ENCODE measurements at regions not wholly inside any gene's neighbourhood (a gene's known extent, or its start where the extent isn't known, plus 50 kb on each side); places are given as distances from the start of the nearest gene placed in this dataset.

DNA sequence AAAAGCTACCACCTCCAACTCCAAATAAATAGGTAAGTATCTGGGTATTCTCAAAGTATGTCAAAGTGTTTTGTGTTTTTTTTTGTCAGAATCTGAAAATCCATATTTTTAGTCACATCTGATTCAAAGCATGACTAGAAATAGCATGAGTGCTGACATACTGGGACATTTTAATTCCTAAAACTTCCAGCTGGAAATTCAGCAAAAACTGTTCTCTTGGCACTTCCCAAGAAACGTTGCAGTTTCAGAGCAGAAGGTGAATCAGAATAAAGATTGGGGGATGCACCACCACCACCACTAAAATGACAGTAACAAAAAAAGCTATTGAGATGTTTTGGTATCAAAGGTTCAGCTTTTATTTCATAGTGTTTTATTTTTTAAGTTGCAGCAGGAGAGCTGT lies 724.6 kb upstream of the CELF2 start:
- DNase-seq (ENCODE audit: low read depth, low spot score): no peak

- DNase-seq (ENCODE audit: low read depth, low spot score): peak; percentile 56
Observed at GRCh38 chr10:10293481-10293951, 724.2 kb upstream of the CELF2 start.

DNA sequence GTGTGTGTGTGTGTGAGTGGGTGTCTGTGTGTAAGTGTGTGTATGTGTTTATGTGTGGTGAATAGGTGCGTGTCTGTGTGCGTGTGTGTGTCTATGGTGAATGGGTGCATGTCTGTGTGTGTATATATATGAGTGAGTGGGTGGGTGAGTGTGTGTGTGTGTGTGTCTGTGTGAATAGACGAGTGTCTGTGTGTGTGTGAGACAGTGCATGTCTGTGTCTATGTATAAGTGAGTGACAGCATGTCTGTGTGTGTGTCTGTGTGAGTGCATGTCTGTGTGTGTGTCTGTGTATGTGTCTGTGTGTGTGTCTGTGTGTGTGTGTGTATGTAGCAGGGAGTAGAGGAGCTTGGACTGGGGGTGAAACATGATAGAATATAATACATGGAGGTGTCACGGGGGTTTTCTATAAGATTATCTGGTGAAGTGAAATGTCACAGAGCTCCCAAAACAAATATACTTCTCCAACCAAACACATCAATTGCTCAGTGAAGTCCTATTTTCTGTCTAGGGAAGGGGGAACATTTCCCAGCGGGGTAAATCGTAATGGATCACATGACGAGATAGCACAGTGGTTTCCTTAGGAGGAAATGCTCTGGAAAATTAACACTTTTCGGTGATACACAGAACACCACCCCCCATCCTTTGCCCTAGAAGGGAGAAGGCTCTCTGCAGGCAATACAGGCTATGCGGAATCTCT lies 723.3 kb upstream of the CELF2 start:
- no peak for DNase-seq (ENCODE audit: low read depth, low spot score)

DNA sequence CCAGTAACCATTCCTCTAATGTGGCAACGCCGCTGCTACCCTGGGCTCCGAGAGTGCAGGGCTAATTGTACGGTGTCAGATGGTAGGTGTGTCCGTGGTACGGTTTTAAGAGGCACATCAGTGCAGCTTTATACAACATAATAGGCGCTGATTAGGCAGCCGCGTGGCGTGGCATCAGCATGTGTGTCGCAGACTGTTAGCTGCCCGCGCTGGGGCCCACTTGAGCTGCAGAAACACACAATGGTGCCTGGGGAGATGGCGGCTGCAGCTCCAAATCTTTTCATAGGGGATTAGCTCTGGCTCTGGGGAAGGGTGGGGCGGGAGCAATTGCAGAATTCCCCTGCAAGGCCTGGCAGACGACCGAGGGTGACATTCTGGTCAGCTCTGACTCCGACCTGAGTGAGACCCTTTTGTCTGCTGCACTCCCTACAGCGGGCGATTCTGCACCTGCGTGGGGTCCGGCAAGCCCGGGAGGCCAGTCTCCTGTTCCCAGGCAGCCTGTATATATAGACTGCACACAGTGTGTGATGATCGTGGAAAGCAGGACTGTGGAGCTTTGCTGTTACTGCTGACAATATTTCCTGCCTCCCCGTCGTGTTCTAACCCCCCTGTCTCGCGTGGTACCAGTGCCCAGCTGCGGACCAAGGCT lies 722.7 kb upstream of the CELF2 start:
- DNase-seq (ENCODE audit: low read depth, low spot score): no peak

DNA sequence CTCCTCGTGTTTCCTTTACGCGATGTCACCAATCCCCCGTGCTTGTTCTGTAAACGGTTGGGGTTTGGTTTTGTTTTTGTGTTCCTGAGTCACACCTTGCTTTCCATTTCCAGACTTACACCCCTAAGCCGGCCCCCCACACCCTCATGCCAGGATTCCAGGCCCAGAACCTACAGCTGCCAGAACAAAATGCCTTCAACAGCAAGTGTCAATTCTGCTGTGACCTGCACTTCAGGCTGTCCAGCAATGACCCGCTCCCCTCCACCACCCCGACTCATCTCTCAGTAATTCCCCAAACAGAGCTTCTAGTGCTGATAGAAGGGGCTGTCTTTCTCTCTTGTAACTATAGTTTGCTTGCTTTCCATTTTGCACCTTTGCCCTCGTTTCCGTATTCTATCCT lies 722.1 kb upstream of the CELF2 start:
- no peak for DNase-seq (ENCODE audit: low read depth, low spot score)

GRCh38 chr10:10302689-10303088 lies 715.0 kb upstream of the CELF2 start:
- no peak for DNase-seq (ENCODE audit: low read depth, low spot score)

- no peak for DNase-seq (ENCODE audit: low read depth, low spot score)
Observed at GRCh38 chr10:10307036-10307435, 710.6 kb upstream of the CELF2 start.

DNA sequence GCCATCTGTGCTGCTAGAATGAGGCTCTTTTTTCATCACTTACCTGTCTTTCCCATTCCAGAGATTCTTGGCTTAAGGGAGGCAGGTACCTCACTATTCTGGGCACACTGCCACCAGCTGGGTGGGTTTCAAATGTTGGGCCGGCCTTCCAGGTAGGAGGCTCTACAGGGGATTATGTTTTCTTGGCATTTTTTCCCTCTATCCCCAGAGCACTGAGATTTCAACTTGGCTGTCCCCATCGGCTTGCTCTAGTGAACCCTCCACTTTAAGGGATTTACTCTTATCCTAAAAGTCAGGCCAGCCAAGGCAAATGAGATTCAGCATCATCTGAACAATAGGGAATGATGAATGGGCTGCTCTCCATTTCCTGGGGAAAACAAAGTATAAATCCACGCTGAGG lies 710.1 kb upstream of the CELF2 start:
- DNase-seq (ENCODE audit: low read depth, low spot score): no peak

DNA sequence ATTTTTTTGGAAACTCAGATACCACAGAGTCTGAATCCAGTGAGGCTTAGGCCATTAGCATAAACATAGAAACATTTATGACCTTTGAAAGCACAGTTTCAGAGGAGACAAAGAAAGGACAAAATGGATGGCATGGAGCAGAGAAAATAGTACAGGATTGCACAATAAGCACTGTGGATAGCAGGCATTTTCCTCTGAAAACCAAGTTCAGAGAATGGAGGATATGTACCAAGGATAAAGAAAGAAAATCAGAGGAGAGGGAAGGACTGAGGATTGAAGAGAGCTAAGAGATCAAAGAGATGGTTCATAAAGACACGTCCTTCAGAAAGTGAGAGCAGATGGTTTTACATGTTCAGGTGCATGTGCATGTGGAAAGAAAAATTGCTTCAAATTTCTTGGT lies 707.2 kb upstream of the CELF2 start:
- no peak for DNase-seq (ENCODE audit: low read depth, low spot score)

GRCh38 chr10:10311966-10312365 lies 705.7 kb upstream of the CELF2 start:
- DNase-seq (ENCODE audit: low read depth, low spot score): no peak

GRCh38 chr10:10313149-10313835 lies 704.4 kb upstream of the CELF2 start:
- no peak for DNase-seq (ENCODE audit: low read depth, low spot score)

DNA sequence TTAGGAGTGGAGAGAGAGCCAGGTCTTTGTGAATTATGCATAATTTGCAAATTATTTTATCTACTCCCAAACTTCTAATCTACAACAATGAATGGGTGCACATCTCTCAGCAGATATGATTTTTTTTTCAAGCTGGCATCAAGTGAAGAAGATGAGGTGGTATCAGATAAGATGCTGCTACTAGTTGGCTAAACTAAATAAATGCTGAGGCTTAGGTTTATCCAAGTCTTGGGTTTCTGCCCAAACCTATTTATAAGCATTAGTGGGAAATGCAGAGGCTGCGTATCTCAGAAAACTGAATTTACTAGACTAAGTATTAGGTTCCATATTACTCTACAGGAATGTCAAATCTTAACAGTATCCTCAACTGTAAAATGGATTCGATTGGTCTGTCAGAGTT lies 703.0 kb upstream of the CELF2 start:
- DNase-seq (ENCODE audit: low read depth, low spot score): no peak

- DNase-seq (ENCODE audit: low read depth, low spot score): no peak
Observed at GRCh38 chr10:10315989-10316388, 701.7 kb upstream of the CELF2 start.

GRCh38 chr10:10317151-10317550 lies 700.5 kb upstream of the CELF2 start:
- no peak for DNase-seq (ENCODE audit: low read depth, low spot score)

DNA sequence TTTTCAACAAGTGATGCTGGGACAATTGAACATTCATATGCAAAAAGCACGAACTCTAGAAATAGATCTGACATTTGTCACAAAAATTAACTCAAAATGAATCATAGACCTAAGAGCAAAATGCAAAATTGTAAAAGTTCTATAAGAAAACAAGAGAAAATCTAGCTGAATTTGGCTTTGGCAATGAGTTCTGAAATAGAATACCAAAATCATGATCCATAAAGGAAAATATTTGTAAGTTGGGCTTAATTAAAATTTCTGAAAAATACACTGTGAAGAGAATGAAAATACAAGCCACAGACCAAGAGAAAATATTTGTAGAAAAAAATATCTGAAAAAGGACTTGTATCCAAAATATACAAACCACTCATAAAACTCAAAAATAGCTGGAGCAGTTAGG lies 698.8 kb upstream of the CELF2 start:
- DNase-seq (ENCODE audit: low read depth, low spot score): no peak

GRCh38 chr10:10320956-10321355 lies 696.7 kb upstream of the CELF2 start:
- no peak for DNase-seq (ENCODE audit: low read depth, low spot score)

- DNase-seq (ENCODE audit: low read depth, low spot score): no peak
Observed at GRCh38 chr10:10326116-10326515, 691.6 kb upstream of the CELF2 start.

DNA sequence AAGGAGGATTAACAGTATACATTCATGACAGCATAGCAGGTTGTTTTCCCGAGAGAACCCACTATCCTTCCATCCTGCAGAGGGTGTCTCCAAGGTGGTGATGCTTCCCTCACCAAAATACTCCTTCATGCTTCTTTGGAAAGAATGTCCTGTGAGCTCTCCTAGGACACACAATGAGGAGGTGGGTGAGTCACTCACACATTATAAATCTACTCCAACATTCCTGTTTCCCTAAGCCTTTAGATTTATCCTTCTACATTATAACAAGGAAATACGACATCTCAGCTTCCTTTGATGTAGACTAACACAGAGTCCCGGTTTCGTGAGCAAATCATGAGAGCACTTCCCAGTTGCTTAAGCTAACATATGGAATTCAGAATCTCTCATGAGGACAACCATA lies 689.7 kb upstream of the CELF2 start:
- DNase-seq (ENCODE audit: low read depth, low spot score): no peak

GRCh38 chr10:10330418-10330817 lies 687.3 kb upstream of the CELF2 start:
- DNase-seq (ENCODE audit: low read depth, low spot score): no peak

- DNase-seq (ENCODE audit: low read depth, low spot score): no peak
Observed at GRCh38 chr10:10332786-10333185, 684.9 kb upstream of the CELF2 start.

GRCh38 chr10:10333622-10334021 lies 684.0 kb upstream of the CELF2 start:
- DNase-seq (ENCODE audit: low read depth, low spot score): no peak

DNA sequence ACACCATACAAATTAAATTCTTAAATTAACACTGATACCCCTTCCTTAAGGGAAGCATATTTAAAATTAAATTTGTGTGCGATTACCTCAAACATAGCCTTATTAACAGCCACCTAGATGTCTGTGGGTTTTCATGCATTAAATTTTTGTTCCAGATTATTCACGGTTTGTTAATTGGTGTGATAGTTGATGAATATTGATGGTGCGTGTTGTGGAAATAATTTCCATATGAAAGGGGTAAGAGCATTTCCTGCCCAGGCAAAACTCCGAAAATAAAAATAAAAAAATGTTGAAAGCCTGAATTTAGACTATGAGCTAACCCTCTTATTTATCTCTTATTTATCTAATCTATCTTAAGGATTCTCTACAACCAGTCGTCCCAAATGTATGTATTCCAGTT lies 679.3 kb upstream of the CELF2 start:
- DNase-seq (ENCODE audit: low read depth, low spot score): no peak

Data from iPS DF 19.7 (cell line).